Right atrium auricular region (tissue), 2 donors: ENCODE measurements at regions not wholly inside any gene's neighbourhood (a gene's known extent, or its start where the extent isn't known, plus 50 kb on each side); places are given as distances from the start of the nearest gene placed in this dataset.

Source experiments
- DNase-seq: peaks from one replicate; pipeline ENCODE4 v3.0.0-alpha.2; 2019; ENCODE audit warnings: low spot score
- H3K27ac ChIP-seq, 2 donors: fragments of 200-600 bp; sonication (generic); 1 replicate in 1 of 2; 2 replicates in 1 of 2; pipeline ENCODE4 v1.5.1; 2016 to 2019
- H3K27me3 ChIP-seq, 2 donors: fragments of 200-600 bp; sonication (generic); one replicate each; pipeline versions ENCODE4 v1.5.1 to v1.6.0; 2017 to 2019
- H3K36me3 ChIP-seq: fragments of 200-600 bp; sonication (generic); one replicate; pipeline ENCODE4 v1.5.1; 2016
- H3K4me1 ChIP-seq, 2 donors: fragments of 200-600 bp; sonication (generic); one replicate each; pipeline versions ENCODE4 v1.5.1 to v1.6.0; 2017 to 2019
- H3K4me3 ChIP-seq, 2 donors: fragments of 200-600 bp; sonication (generic); 1 replicate in 1 of 2; 2 replicates in 1 of 2; pipeline ENCODE4 v1.5.1; 2017 to 2019; ENCODE audit warnings: mild to moderate bottlenecking in 1 of 2, moderate library complexity in 1 of 2
- H3K9me3 ChIP-seq, 2 donors: fragments of 200-600 bp; sonication (generic); one replicate each; pipeline ENCODE4 v1.5.1; 2019
- CTCF ChIP-seq, 2 donors: fragments of 200-600 bp; sonication (generic); IDR thresholded peaks; one replicate each; pipeline ENCODE4 v1.5.1; 2019; ENCODE audit warnings: antibody characterized with exemption in 2 of 2

- Histone ChIP-seq H3K27me3 (no peaks in the 10 kb centered on the region), H3K9me3 (no peaks in the 10 kb centered on the region), H3K27ac (no peak overlapping the region), H3K36me3 (no peaks in the 10 kb centered on the region), H3K4me3 (no peak overlapping the region), H3K4me1 (no peaks in the 10 kb centered on the region)
- no peak for TF ChIP-seq CTCF (IDR thresholded peaks at IDR 0.05)
- no peak for DNase-seq
Measured at GRCh38 chr20:7193681-7194080, 426.2 kb downstream of the BMP2 start.

GRCh38 chr20:7195704-7196103 lies 428.2 kb downstream of the BMP2 start:
- H3K9me3 ChIP-seq, result no peaks in the 10 kb centered on the region
- no peak overlapping the region for H3K4me3 ChIP-seq
- H3K4me1 ChIP-seq, result no peaks in the 10 kb centered on the region
- H3K27me3 ChIP-seq, result no peaks in the 10 kb centered on the region
- no peak for TF ChIP-seq CTCF (IDR thresholded peaks at IDR 0.05)
- no peak for DNase-seq
- no peak overlapping the region for H3K27ac ChIP-seq
- H3K36me3 ChIP-seq, result no peaks in the 10 kb centered on the region

- DNase-seq, result no peak
- no peak overlapping the region for H3K4me3 ChIP-seq
- H3K36me3 ChIP-seq, result no peaks in the 10 kb centered on the region
- no peaks in the 10 kb centered on the region for H3K27me3 ChIP-seq
- H3K27ac ChIP-seq, result no peak overlapping the region
- no peaks in the 10 kb centered on the region for H3K4me1 ChIP-seq
- no peak for TF ChIP-seq CTCF (IDR thresholded peaks at IDR 0.05)
- no peaks in the 10 kb centered on the region for H3K9me3 ChIP-seq
Measured at GRCh38 chr20:7196481-7196880, 429.0 kb downstream of the BMP2 start.

GRCh38 chr20:7199861-7200260 lies 432.4 kb downstream of the BMP2 start:
- H3K4me1 ChIP-seq, result no peaks in the 10 kb centered on the region
- H3K27me3 ChIP-seq, result no peaks in the 10 kb centered on the region
- H3K4me3 ChIP-seq, result no peak overlapping the region
- DNase-seq, result no peak
- no peak for TF ChIP-seq CTCF (IDR thresholded peaks at IDR 0.05)
- H3K9me3 ChIP-seq, result no peaks in the 10 kb centered on the region
- H3K27ac ChIP-seq, result no peak overlapping the region
- H3K36me3 ChIP-seq, result no peaks in the 10 kb centered on the region

GRCh38 chr20:7207186-7207798 lies 439.8 kb downstream of the BMP2 start:
- TF ChIP-seq CTCF (IDR thresholded peaks at IDR 0.05), result no peak
- no peaks in the 10 kb centered on the region for H3K4me1 ChIP-seq
- no peak overlapping the region for H3K27ac ChIP-seq
- no peaks in the 10 kb centered on the region for H3K9me3 ChIP-seq
- H3K27me3 ChIP-seq, result no peaks in the 10 kb centered on the region
- no peak overlapping the region for H3K4me3 ChIP-seq
- DNase-seq, result no peak
- no peaks in the 10 kb centered on the region for H3K36me3 ChIP-seq

- no peak for DNase-seq
- H3K4me3 ChIP-seq, result no peak overlapping the region
- H3K27ac ChIP-seq, result no peak overlapping the region
- H3K4me1 ChIP-seq, result no peaks in the 10 kb centered on the region
- H3K9me3 ChIP-seq, result no peaks in the 10 kb centered on the region
- no peak for TF ChIP-seq CTCF (IDR thresholded peaks at IDR 0.05)
- no peaks in the 10 kb centered on the region for H3K36me3 ChIP-seq
- H3K27me3 ChIP-seq, result no peaks in the 10 kb centered on the region
Measured at GRCh38 chr20:7210910-7211309, 443.4 kb downstream of the BMP2 start.
